H1 (cell line): ENCODE measurements at regions not wholly inside any gene's neighbourhood (a gene's known extent, or its start where the extent isn't known, plus 50 kb on each side); places are given as distances from the start of the nearest gene placed in this dataset.

Experiments used
- CTCF ChIA-PET: fragments of 300-600 bp; sonication (Branson Sonifier 250); formaldehyde crosslinking; loops from one replicate; lab custom pipeline; 2021; ENCODE audit not compliant: partially characterized antibody; lab: Charles Lee
- POLR2A ChIA-PET: fragments of 300-600 bp; sonication (Branson Sonifier 250); formaldehyde crosslinking; loops from one replicate; lab custom pipeline; 2021; ENCODE audit warnings: inconsistent platforms; ENCODE audit not compliant: partially characterized antibody; lab: Charles Lee
- DNase-seq, 2 experiments: peaks; one replicate each; pipeline versions ENCODE4 v3.0.0 to v3.0.0-alpha.2; 2010 to 2022; ENCODE audit warnings: low spot score in 2 of 2, low read depth in 1 of 2, mixed read lengths in 1 of 2
- FAIRE-seq: peaks from 2 replicates; lab custom pipeline; 2011; peaks lifted over from hg19 to GRCh38; lab: Jason Lieb, UNC
- H2AFZ ChIP-seq: 2 replicates; pipeline ENCODE4 v1.8.1; 2012; ENCODE audit warnings: low read length, inconsistent platforms
- H2AK5ac ChIP-seq: 2 replicates; pipeline ENCODE4 v1.6.1; 2013; ENCODE audit warnings: low read depth, low read length
- H2BK120ac ChIP-seq: replicated peaks from 2 replicates; pipeline ENCODE3; 2013; ENCODE audit warnings: low read depth, low read length, inconsistent platforms
- H2BK12ac ChIP-seq: 2 replicates; pipeline ENCODE4 v1.6.1; 2013; ENCODE audit warnings: low read depth, low read length
- H2BK15ac ChIP-seq: 2 replicates; pipeline ENCODE4 v1.6.1; 2013; ENCODE audit warnings: low read length
- H2BK20ac ChIP-seq: 2 replicates; pipeline ENCODE4 v1.6.1; 2013; ENCODE audit warnings: low read length
- H2BK5ac ChIP-seq: 2 replicates; pipeline ENCODE4 v1.6.1; 2013; ENCODE audit warnings: low read depth, low read length
- H3K14ac ChIP-seq: 2 replicates; pipeline ENCODE4 v1.6.1; 2013; ENCODE audit warnings: inconsistent platforms; ENCODE audit not compliant: insufficient read length
- H3K18ac ChIP-seq: 2 replicates; pipeline ENCODE4 v1.6.1; 2013; ENCODE audit warnings: low read length; ENCODE audit errors: extremely low read depth
- H3K23ac ChIP-seq: 2 replicates; pipeline ENCODE4 v1.6.1; 2013; ENCODE audit warnings: inconsistent platforms; ENCODE audit not compliant: insufficient read length
- H3K23me2 ChIP-seq: 2 replicates; pipeline ENCODE4 v1.6.1; 2013; ENCODE audit warnings: low read depth, low read length
- H3K27ac ChIP-seq: 2 replicates; pipeline ENCODE4 v1.6.1; 2011; ENCODE audit warnings: low read depth, low read length, inconsistent platforms
- H3K27me3 ChIP-seq, 4 experiments: replicated peaks in 1 of 4; 1 replicate in 1 of 4; 2 replicates in 3 of 4; pipeline versions ENCODE4 v1.6.1 to v1.8.1; 2011 to 2013; ENCODE audit warnings: low read length in 3 of 4, mild to moderate bottlenecking in 3 of 4, inconsistent platforms in 2 of 4, mixed read lengths in 2 of 4, moderate library complexity in 1 of 4; ENCODE audit not compliant: control insufficient read depth in 3 of 4, insufficient read depth in 3 of 4; ENCODE audit errors: extremely low read depth in 1 of 4
- H3K36me3 ChIP-seq, 4 experiments: 2 replicates each; pipeline versions ENCODE4 v1.6.1 to v1.8.1; 2011 to 2013; ENCODE audit warnings: mild to moderate bottlenecking in 4 of 4, low read length in 3 of 4, moderate library complexity in 2 of 4, control low read depth in 1 of 4, inconsistent platforms in 1 of 4; ENCODE audit not compliant: insufficient read depth in 4 of 4, control insufficient read depth in 2 of 4
- H3K4ac ChIP-seq: replicated peaks from 2 replicates; pipeline ENCODE3; 2013; ENCODE audit warnings: low read length, low read depth, mixed read lengths, inconsistent platforms; ENCODE audit not compliant: insufficient read length
- H3K4me1 ChIP-seq, 4 experiments: replicated peaks in 1 of 4; 1 replicate in 1 of 4; 2 replicates in 3 of 4; pipeline versions ENCODE4 v1.6.1 to v1.8.1; 2011 to 2013; ENCODE audit warnings: low read length in 3 of 4, inconsistent platforms in 2 of 4, mixed read lengths in 1 of 4; ENCODE audit not compliant: insufficient read depth in 4 of 4, control insufficient read depth in 3 of 4
- H3K4me2 ChIP-seq, 2 experiments: 2 replicates each; pipeline versions ENCODE4 v1.6.1 to v1.8.1; 2011 to 2013; ENCODE audit warnings: low read depth in 2 of 2, low read length in 2 of 2, control low read depth in 1 of 2, inconsistent platforms in 1 of 2, mild to moderate bottlenecking in 1 of 2; ENCODE audit not compliant: insufficient read depth in 1 of 2
- H3K4me3 ChIP-seq, 4 experiments: fragments of 200-600, 300-600 bp in 1 of 4; sonication (generic), shearing (Covaris generic), sonication (Bioruptor Twin) in 1 of 4; 2 replicates each; pipeline versions ENCODE4 v1.5.1 to v1.8.1; 2011 to 2016; ENCODE audit warnings: low read length in 4 of 4, low read depth in 3 of 4, control low read depth in 2 of 4, inconsistent platforms in 2 of 4, mild to moderate bottlenecking in 2 of 4, mixed read lengths in 1 of 4, moderate library complexity in 1 of 4; ENCODE audit not compliant: insufficient read depth in 2 of 4; ENCODE audit errors: extremely low read depth in 1 of 4
- H3K56ac ChIP-seq: replicated peaks from 2 replicates; pipeline ENCODE3; 2013; ENCODE audit warnings: low read depth, mild to moderate bottlenecking, mixed read lengths, low read length, inconsistent platforms; ENCODE audit not compliant: insufficient read length
- H3K79me1 ChIP-seq: 2 replicates; pipeline ENCODE4 v1.6.1; 2013; ENCODE audit warnings: low read depth, low read length, control low read depth
- H3K79me2 ChIP-seq, 2 experiments: 2 replicates each; pipeline versions ENCODE4 v1.6.1 to v1.8.1; 2012 to 2013; ENCODE audit warnings: low read length in 2 of 2, mild to moderate bottlenecking in 2 of 2, inconsistent platforms in 1 of 2; ENCODE audit not compliant: insufficient read depth in 2 of 2, control insufficient read depth in 1 of 2
- H3K9ac ChIP-seq, 4 experiments: replicated peaks in 1 of 4; 1 replicate in 1 of 4; 2 replicates in 3 of 4; pipeline versions ENCODE4 v1.6.1 to v1.8.1; 2011 to 2013; ENCODE audit warnings: low read depth in 3 of 4, low read length in 3 of 4, control low read depth in 2 of 4, mild to moderate bottlenecking in 2 of 4, moderate library complexity in 2 of 4, inconsistent platforms in 1 of 4; ENCODE audit errors: extremely low read depth in 1 of 4
- H3K9me3 ChIP-seq, 2 experiments: 2 replicates each; pipeline versions ENCODE4 v1.6.1 to v1.8.1; 2012 to 2013; ENCODE audit warnings: mild to moderate bottlenecking in 2 of 2, moderate library complexity in 2 of 2, control low read depth in 1 of 2, inconsistent platforms in 1 of 2, low read depth in 1 of 2, low read length in 1 of 2, mixed read lengths in 1 of 2; ENCODE audit not compliant: insufficient read depth in 2 of 2
- H4K20me1 ChIP-seq, 2 experiments: replicated peaks in 1 of 2; 2 replicates each; pipeline versions ENCODE3 to v1.8.1; 2011 to 2013; ENCODE audit warnings: inconsistent platforms in 2 of 2, low read length in 2 of 2, mild to moderate bottlenecking in 1 of 2; ENCODE audit not compliant: insufficient read depth in 2 of 2, control insufficient read depth in 1 of 2
- H4K5ac ChIP-seq: 2 replicates; pipeline ENCODE4 v1.6.1; 2013; ENCODE audit warnings: low read length, low read depth, mixed read lengths, inconsistent platforms; ENCODE audit not compliant: insufficient read length
- H4K8ac ChIP-seq: 2 replicates; pipeline ENCODE4 v1.8.0; 2013; ENCODE audit warnings: mild to moderate bottlenecking, moderate library complexity, low read length, inconsistent platforms; ENCODE audit not compliant: insufficient read depth; ENCODE audit errors: extremely low read depth
- H4K91ac ChIP-seq: replicated peaks from 2 replicates; pipeline ENCODE3; 2013; ENCODE audit warnings: low read length, mixed read lengths, inconsistent platforms; ENCODE audit not compliant: insufficient read length
- TBP ChIP-seq: IDR thresholded peaks from 2 replicates; pipeline ENCODE4 v1.6.1; 2011; ENCODE audit warnings: low read depth, low read length, improper control_type of control experiment
- TEAD4 ChIP-seq: IDR thresholded peaks from 2 replicates; pipeline ENCODE4 v1.6.1; 2012; ENCODE audit warnings: low read depth, low read length, inconsistent platforms, mixed read lengths
- WGBS, 2 experiments: shearing (Covaris generic) in 1 of 2; methylation state at CpG; one replicate each; pipeline versions ENCODE4 v1.1.6 to v1.1.7; 2013 to 2015; ENCODE audit warnings: low lambda C conversion rate in 2 of 2, mixed read lengths in 2 of 2, inconsistent platforms in 1 of 2, low coverage in 1 of 2, missing lambda C conversion rate in 1 of 2; ENCODE audit not compliant: insufficient replicate concordance in 2 of 2, insufficient coverage in 1 of 2, insufficient read length in 1 of 2; ENCODE audit errors: extremely low coverage in 1 of 2, missing lambda C conversion rate in 1 of 2; 5-methylcytosine and 5-hydroxymethylcytosine counted together

DNA sequence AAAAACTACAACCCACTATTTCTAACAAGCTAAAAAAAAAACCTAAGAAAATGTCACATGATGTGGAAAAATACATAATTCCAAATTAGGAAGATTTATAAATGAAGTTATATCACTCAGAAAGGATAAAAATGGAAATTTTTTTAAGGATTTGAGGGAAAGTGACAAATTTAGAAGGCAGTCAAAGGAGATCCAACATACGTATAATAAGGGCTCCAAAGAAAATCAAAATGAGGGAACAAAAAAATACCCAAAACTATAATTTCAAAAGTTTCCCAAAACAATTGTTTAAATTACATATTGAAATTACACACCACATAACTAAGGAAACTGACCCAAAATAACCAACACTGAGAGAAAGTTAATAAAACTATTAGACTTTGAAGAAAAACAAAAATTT, 381.1 kb upstream of the KAZN start:
- Histone ChIP-seq H3K27me3 (no peaks in the 10 kb centered on the region), H3K56ac (no peak overlapping the region), H2BK5ac (no peak overlapping the region), H3K4me1 (no peaks in the 10 kb centered on the region), H3K79me2 (no peaks in the 10 kb centered on the region), H4K5ac (no peak overlapping the region), H3K4me2 (no peak overlapping the region), H3K27ac (no peak overlapping the region), H2BK12ac (no peak overlapping the region), H3K4me3 (no peak overlapping the region), H2AFZ (no peak overlapping the region), H2BK15ac (no peak overlapping the region), H2AK5ac (no peak overlapping the region), H4K91ac (no peak overlapping the region), H3K9me3 (peaks cover 6 to 12% of the 10 kb centered on the region in 2 experiments; a peak in 3 of 4 replicates), H3K4ac (no peak overlapping the region), H2BK120ac (no peak overlapping the region), H3K14ac (no peak overlapping the region), H4K20me1 (no peaks in the 10 kb centered on the region), H3K79me1 (no peaks in the 10 kb centered on the region), H2BK20ac (no peak overlapping the region), H3K23me2 (no peaks in the 10 kb centered on the region), H3K36me3 (no peaks in the 10 kb centered on the region), H3K9ac (no peak overlapping the region), H4K8ac (no peak overlapping the region), H3K18ac (no peak overlapping the region), H3K23ac (no peak overlapping the region)
- no peak for FAIRE-seq
- POLR2A ChIA-PET, result no interaction called here
- DNase-seq, result no peak
- CTCF ChIA-PET, result no interaction called here
- WGBS, 2 experiments, result 89% methylated on average over 1 of the region's 1 CpG; no CpG with 5 or more reads in 1 of the 2 experiments
- TF ChIP-seq TBP (no peak), TEAD4 (no peak)
